A673 (cell line): ENCODE measurements at regions not wholly inside any gene's neighbourhood (a gene's known extent, or its start where the extent isn't known, plus 50 kb on each side); places are given as distances from the start of the nearest gene placed in this dataset.
A peak's percentile ranks its signal among the peaks of the same experiment; 100 is the strongest.

Experiments used
- BruUV-seq: library from RNA; stranded (reverse); fragments of 400-500 nt; replicated peaks from 2 replicates; lab custom pipeline; 2021; lab: Mats Ljungman, UMichigan
- CTCF ChIA-PET: fragments of 300-600 bp; sonication (Branson Sonifier 250); formaldehyde crosslinking; loops from one replicate; lab custom pipeline; 2022; ENCODE audit warnings: antibody characterized with exemption; lab: Charles Lee
- POLR2A ChIA-PET: fragments of 300-600 bp; sonication (Branson Sonifier 250); formaldehyde crosslinking; loops from one replicate; lab custom pipeline; 2022; ENCODE audit warnings: antibody characterized with exemption; ENCODE audit not compliant: low non-redundant PET; lab: Charles Lee
- DNase-seq: peaks from one replicate; pipeline ENCODE4 v3.0.0-alpha.2; 2015; ENCODE audit warnings: low spot score
- H3K27ac ChIP-seq: fragments of 200-600 bp; sonication (generic); 2 replicates; pipeline ENCODE4 v1.5.1; 2016; ENCODE audit warnings: mixed run types, low read depth, mild to moderate bottlenecking, mixed read lengths, antibody characterized with exemption, low read length; ENCODE audit not compliant: poor library complexity, severe bottlenecking
- H3K27me3 ChIP-seq: fragments of 200-600 bp; sonication (generic); replicated peaks from 2 replicates; pipeline ENCODE4 v1.6.1; 2017; ENCODE audit warnings: mixed run types, low read depth, mild to moderate bottlenecking, mixed read lengths, antibody characterized with exemption, low read length; ENCODE audit not compliant: insufficient read depth, poor library complexity
- H3K36me3 ChIP-seq: fragments of 200-600 bp; sonication (generic); 2 replicates; pipeline ENCODE4 v1.6.1; 2016; ENCODE audit warnings: mixed run types, mild to moderate bottlenecking, mixed read lengths, antibody characterized with exemption, low read length; ENCODE audit not compliant: insufficient read depth, poor library complexity, severe bottlenecking
- H3K4me1 ChIP-seq: fragments of 200-600 bp; sonication (generic); 2 replicates; pipeline ENCODE4 v1.6.1; 2017; ENCODE audit warnings: mixed run types, mild to moderate bottlenecking, mixed read lengths, antibody characterized with exemption, low read length; ENCODE audit not compliant: insufficient read depth, poor library complexity, severe bottlenecking
- H3K4me3 ChIP-seq: fragments of 200-600 bp; sonication (generic); 2 replicates; pipeline ENCODE4 v1.5.1; 2016; ENCODE audit warnings: low read depth, mixed run types, mild to moderate bottlenecking, mixed read lengths, low read length; ENCODE audit not compliant: poor library complexity, severe bottlenecking
- H3K9me3 ChIP-seq: fragments of 200-600 bp; sonication (generic); 2 replicates; pipeline ENCODE4 v1.6.1; 2016; ENCODE audit warnings: mixed run types, low read depth, mild to moderate bottlenecking, mixed read lengths, antibody characterized with exemption, low read length; ENCODE audit not compliant: poor library complexity, severe bottlenecking
- CTCF ChIP-seq: fragments of 300-800, 200-600 bp; sonication (generic); conservative IDR thresholded peaks from 2 replicates; pipeline ENCODE4 v1.5.1; 2017; ENCODE audit warnings: low read depth, mild to moderate bottlenecking, antibody characterized with exemption, low read length, moderate library complexity, mixed read lengths
- EZH2 ChIP-seq: fragments of 200-600 bp; sonication (generic); IDR thresholded peaks from 2 replicates; pipeline ENCODE4 v1.6.1; 2017; ENCODE audit warnings: borderline replicate concordance, low read depth, mild to moderate bottlenecking, mixed read lengths, antibody characterized with exemption, low read length; ENCODE audit not compliant: poor library complexity, severe bottlenecking
- intact Hi-C: fragments of 100-400 bp; cut with micrococcal nuclease; formaldehyde crosslinking; loops from one replicate; pipeline ENCODE4 v1.10.0; 2022; ENCODE audit not compliant: unreplicated experiment

- ChIA-PET POLR2A (no interaction called here), CTCF (interaction anchor here (0.7 to 1.3 kb wide), 4 partner anchors 19 to 603 kb away, joined by 3 to 9 read pairs (median 4); no protein-coding TSS in a partner anchor)
- DNase-seq: peak; percentile 36
Measured at GRCh38 chr6:113306552-113307145, 550.5 kb upstream of the MARCKS start.

GRCh38 chr6:113308266-113308665 is 548.9 kb upstream of the MARCKS start:
- H3K9me3 ChIP-seq: no peaks in the 10 kb centered on the region
- no peak for DNase-seq
- intact Hi-C loops: loop anchor here (10.0 kb wide), 1 partner anchor 523 kb away; no protein-coding TSS in a partner anchor
- ChIA-PET CTCF (no interaction called here), POLR2A (no interaction called here)
- no TSS peak for BruUV-seq
- H3K4me1 ChIP-seq: no peaks in the 10 kb centered on the region
- TF ChIP-seq CTCF (no peak), EZH2 (no peak)
- no peaks in the 10 kb centered on the region for H3K27me3 ChIP-seq
- H3K4me3 ChIP-seq: no peak overlapping the region
- no peaks in the 10 kb centered on the region for H3K36me3 ChIP-seq
- no peak overlapping the region for H3K27ac ChIP-seq

More at GRCh38 chr6:113306552-113307145, 550.5 kb upstream of the MARCKS start:
- H3K36me3 ChIP-seq: no peaks in the 10 kb centered on the region
- intact Hi-C loops: loop anchor here (2.0 to 10.0 kb wide), 2 partner anchors 522 to 552 kb away; no protein-coding TSS in a partner anchor
- TF ChIP-seq CTCF (peak; percentile 77), EZH2 (no peak)
- H3K4me3 ChIP-seq: no peak overlapping the region
- no peak overlapping the region for H3K27ac ChIP-seq
- H3K27me3 ChIP-seq: no peaks in the 10 kb centered on the region
- no TSS peak for BruUV-seq
- no peaks in the 10 kb centered on the region for H3K9me3 ChIP-seq
- H3K4me1 ChIP-seq: no peaks in the 10 kb centered on the region

- no peak overlapping the region for H3K27ac ChIP-seq
- DNase-seq: no peak
- H3K27me3 ChIP-seq: no peaks in the 10 kb centered on the region
- TF ChIP-seq EZH2: no peak
- no peak for TF ChIP-seq CTCF
- H3K9me3 ChIP-seq: no peaks in the 10 kb centered on the region
- CTCF ChIA-PET: interaction anchor here (0.6 kb wide), 1 partner anchor 965 kb away, joined by 6 read pairs; no protein-coding TSS in a partner anchor
- no TSS peak for BruUV-seq
- POLR2A ChIA-PET: no interaction called here
- no peak overlapping the region for H3K4me3 ChIP-seq
- intact Hi-C loops: no loop called here
- no peaks in the 10 kb centered on the region for H3K4me1 ChIP-seq
- H3K36me3 ChIP-seq: no peaks in the 10 kb centered on the region
Measured at GRCh38 chr6:113313841-113314240, 543.3 kb upstream of the MARCKS start.
